HepG2 (cell line): ENCODE measurements at regions not wholly inside any gene's neighbourhood (a gene's known extent, or its start where the extent isn't known, plus 50 kb on each side); places are given as distances from the start of the nearest gene placed in this dataset.
A peak's percentile ranks its signal among the peaks of the same experiment; 100 is the strongest.

Experiments used
- ATM ChIP-seq: fragments of 450-650 bp; IDR thresholded peaks from 2 replicates; pipeline ENCODE4 v1.7.1; 2017; ENCODE audit warnings: mild to moderate bottlenecking, borderline replicate concordance
- TF ChIP-seq, protein P1 (sequence below): sonication (generic); formaldehyde crosslinking; IDR thresholded peaks from 2 replicates; pipeline ENCODE4 v1.5.0; 2020; ENCODE audit warnings: mild to moderate bottlenecking, missing genetic modification reagents, moderate library complexity
- TF ChIP-seq, protein P2 (sequence below): sonication (generic); formaldehyde crosslinking; IDR thresholded peaks from 2 replicates; pipeline ENCODE4 v1.5.0; 2020; ENCODE audit warnings: mild to moderate bottlenecking, missing genetic modification reagents, borderline replicate concordance

DNA sequence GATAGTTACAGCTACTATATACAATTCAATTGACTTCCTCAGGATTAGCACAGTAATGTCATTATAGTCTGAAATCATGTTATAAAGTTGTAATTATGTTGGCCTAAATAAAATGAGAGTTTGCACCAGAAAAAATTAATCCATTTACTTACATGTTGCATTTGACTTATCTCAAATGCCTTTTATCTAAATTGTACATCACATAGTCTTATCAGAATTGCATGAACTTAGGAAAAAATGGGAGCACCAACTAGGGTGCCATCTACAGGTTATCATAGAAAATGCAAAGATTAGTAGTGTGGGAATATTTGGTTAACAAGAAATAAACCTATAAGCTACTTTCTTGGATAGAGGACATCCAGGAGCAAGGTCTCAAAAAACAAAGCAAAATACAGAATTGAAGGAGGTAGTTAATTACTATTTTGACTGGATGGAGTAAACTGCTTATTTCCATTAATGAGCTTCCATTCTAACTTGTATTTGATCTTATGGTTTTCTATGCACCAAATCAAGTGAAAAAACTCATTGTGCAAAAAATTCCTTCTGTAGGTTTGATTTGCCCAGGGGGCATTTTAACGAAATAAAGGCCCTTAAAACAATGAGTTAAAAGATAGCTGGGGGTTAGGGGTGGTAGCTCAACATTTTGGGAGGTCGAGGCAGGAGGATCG lies 60.0 kb upstream of the ORC5 start:
- TF ChIP-seq, protein P1, sequence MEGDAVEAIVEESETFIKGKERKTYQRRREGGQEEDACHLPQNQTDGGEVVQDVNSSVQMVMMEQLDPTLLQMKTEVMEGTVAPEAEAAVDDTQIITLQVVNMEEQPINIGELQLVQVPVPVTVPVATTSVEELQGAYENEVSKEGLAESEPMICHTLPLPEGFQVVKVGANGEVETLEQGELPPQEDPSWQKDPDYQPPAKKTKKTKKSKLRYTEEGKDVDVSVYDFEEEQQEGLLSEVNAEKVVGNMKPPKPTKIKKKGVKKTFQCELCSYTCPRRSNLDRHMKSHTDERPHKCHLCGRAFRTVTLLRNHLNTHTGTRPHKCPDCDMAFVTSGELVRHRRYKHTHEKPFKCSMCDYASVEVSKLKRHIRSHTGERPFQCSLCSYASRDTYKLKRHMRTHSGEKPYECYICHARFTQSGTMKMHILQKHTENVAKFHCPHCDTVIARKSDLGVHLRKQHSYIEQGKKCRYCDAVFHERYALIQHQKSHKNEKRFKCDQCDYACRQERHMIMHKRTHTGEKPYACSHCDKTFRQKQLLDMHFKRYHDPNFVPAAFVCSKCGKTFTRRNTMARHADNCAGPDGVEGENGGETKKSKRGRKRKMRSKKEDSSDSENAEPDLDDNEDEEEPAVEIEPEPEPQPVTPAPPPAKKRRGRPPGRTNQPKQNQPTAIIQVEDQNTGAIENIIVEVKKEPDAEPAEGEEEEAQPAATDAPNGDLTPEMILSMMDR: peak; percentile 48
- TF ChIP-seq, protein P2, sequence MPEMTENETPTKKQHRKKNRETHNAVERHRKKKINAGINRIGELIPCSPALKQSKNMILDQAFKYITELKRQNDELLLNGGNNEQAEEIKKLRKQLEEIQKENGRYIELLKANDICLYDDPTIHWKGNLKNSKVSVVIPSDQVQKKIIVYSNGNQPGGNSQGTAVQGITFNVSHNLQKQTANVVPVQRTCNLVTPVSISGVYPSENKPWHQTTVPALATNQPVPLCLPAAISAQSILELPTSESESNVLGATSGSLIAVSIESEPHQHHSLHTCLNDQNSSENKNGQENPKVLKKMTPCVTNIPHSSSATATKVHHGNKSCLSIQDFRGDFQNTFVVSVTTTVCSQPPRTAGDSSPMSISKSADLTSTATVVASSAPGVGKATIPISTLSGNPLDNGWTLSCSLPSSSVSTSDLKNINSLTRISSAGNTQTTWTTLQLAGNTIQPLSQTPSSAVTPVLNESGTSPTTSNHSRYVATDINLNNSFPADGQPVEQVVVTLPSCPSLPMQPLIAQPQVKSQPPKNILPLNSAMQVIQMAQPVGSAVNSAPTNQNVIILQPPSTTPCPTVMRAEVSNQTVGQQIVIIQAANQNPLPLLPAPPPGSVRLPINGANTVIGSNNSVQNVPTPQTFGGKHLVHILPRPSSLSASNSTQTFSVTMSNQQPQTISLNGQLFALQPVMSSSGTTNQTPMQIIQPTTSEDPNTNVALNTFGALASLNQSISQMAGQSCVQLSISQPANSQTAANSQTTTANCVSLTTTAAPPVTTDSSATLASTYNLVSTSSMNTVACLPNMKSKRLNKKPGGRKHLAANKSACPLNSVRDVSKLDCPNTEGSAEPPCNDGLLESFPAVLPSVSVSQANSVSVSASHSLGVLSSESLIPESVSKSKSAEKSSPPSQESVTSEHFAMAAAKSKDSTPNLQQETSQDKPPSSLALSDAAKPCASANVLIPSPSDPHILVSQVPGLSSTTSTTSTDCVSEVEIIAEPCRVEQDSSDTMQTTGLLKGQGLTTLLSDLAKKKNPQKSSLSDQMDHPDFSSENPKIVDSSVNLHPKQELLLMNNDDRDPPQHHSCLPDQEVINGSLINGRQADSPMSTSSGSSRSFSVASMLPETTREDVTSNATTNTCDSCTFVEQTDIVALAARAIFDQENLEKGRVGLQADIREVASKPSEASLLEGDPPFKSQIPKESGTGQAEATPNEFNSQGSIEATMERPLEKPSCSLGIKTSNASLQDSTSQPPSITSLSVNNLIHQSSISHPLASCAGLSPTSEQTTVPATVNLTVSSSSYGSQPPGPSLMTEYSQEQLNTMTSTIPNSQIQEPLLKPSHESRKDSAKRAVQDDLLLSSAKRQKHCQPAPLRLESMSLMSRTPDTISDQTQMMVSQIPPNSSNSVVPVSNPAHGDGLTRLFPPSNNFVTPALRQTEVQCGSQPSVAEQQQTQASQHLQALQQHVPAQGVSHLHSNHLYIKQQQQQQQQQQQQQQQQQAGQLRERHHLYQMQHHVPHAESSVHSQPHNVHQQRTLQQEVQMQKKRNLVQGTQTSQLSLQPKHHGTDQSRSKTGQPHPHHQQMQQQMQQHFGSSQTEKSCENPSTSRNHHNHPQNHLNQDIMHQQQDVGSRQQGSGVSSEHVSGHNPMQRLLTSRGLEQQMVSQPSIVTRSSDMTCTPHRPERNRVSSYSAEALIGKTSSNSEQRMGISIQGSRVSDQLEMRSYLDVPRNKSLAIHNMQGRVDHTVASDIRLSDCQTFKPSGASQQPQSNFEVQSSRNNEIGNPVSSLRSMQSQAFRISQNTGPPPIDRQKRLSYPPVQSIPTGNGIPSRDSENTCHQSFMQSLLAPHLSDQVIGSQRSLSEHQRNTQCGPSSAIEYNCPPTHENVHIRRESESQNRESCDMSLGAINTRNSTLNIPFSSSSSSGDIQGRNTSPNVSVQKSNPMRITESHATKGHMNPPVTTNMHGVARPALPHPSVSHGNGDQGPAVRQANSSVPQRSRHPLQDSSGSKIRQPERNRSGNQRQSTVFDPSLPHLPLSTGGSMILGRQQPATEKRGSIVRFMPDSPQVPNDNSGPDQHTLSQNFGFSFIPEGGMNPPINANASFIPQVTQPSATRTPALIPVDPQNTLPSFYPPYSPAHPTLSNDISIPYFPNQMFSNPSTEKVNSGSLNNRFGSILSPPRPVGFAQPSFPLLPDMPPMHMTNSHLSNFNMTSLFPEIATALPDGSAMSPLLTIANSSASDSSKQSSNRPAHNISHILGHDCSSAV (CRISPR knock-in tag): no peak
- TF ChIP-seq ATM: no peak
